Left cardiac atrium (tissue), 4 donors: ENCODE measurements at regions not wholly inside any gene's neighbourhood (a gene's known extent, or its start where the extent isn't known, plus 50 kb on each side); places are given as distances from the start of the nearest gene placed in this dataset.
"Not testable (repeated sequence)": the region's sequence is repeated elsewhere in the genome, so short reads cannot be mapped to it uniquely, and the experiment has no call there.

Source experiments
- ATAC-seq, 2 donors: fragments of 200-7000 bp; cut with Tn5 transposase; one replicate each; pipeline ENCODE4 v1.9.1; 2020; ENCODE audit warnings: mild to moderate bottlenecking in 2 of 2, moderate library complexity in 2 of 2
- DNase-seq: peaks from one replicate; pipeline ENCODE4 v3.0.0-alpha.2; 2020
- intact Hi-C, 2 donors: fragments of 100-400 bp; cut with DNase I; formaldehyde crosslinking; loops; one replicate each; pipeline versions ENCODE4 v1.14.1 to v1.15.1; 2022 to 2023
- donor health status: DM: no; HTN: yes; CAD: no.
- donor health status: DM: no; HTN: yes; CAD: no; lungs with severe emphysema.
- donor health status: DM: yes; HTN: yes; CAD: no.
- donor health status: Dilated cardiomyopathy.

DNA sequence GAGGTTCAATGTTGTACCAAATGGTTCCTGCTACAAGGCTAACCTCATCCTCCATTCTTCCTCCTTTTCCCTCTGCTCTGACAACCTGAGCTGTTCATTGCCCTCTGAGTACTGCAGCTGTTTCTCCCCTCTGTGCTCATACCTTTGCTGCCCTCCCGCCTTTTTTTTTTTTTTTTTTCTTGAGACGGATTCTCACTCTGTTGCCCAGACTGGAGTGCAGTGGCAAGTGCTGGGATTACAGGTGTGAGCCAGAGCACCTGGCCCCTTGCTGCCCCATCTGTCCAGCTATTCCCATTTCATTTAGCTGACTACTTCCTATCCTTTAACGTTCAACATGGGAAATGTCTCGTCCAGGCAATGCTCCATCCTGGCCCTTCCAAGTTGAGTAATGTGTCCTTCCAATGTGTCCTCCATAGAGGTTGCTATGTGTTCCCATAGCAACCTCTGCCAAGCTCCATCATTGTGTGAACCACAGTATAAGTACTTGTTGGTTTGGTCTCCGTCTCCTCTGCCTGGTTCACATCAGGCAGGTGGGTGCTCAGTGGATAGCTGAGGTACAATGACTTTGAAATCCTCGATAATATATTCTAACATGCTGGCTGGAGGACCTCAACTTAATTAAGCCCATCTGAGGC lies 179.9 kb upstream of the ANKRD28 start:
- DNase-seq (no peak), ATAC-seq (no peak)
- intact Hi-C loops: no loop called here

DNA sequence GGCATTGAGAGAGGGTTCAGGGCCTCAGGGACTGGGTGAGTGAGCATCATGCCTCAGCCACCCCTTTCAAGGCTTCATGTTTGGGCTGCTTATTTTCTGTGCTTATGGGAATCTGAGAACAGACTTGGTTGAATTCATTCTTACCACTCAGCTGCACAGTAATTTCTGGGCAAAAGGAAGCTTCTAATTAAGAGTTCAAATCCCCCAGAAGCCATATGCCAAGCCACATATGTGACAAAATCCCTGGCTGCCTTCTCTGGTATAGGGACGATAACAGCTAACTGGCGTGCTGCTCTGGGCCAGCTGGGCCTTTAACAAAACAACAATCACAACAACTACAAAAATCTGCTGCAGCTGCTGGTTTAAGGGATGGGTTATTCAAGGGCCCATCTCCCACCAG lies 181.0 kb upstream of the ANKRD28 start:
- intact Hi-C loops: no loop called here
- no peak for ATAC-seq
- DNase-seq: no peak

DNA sequence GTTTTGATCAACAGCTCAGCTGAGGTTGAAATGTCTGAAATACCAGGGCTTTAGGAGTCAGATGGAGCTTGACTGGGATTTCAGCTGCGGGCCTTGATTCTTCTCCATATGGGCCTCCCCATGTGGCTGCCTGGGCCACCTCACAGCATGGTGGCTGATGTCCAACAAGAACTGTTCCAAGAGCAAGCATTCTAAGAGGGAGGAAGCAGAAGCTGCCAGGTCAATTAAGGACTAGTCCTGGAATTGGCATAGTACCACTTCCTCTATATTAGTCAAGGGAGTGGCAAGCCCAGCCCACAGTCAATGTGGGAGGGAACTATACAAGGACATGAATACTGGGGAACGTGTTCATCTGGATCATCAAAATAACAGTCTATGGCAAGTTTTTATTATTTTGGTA lies 181.7 kb upstream of the ANKRD28 start:
- intact Hi-C loops: no loop called here
- no peak for DNase-seq
- peak in 1 of 2 donors; percentile 40 for ATAC-seq

GRCh38 chr3:15979900-15980299 lies 182.1 kb upstream of the ANKRD28 start:
- intact Hi-C loops: no loop called here
- no peak for DNase-seq
- ATAC-seq: no peak

- no peak for ATAC-seq
- DNase-seq: no peak
- intact Hi-C loops: no loop called here
These were observed 184.5 kb upstream of the ANKRD28 start for GRCh38 chr3:15982243-15982642.

DNA sequence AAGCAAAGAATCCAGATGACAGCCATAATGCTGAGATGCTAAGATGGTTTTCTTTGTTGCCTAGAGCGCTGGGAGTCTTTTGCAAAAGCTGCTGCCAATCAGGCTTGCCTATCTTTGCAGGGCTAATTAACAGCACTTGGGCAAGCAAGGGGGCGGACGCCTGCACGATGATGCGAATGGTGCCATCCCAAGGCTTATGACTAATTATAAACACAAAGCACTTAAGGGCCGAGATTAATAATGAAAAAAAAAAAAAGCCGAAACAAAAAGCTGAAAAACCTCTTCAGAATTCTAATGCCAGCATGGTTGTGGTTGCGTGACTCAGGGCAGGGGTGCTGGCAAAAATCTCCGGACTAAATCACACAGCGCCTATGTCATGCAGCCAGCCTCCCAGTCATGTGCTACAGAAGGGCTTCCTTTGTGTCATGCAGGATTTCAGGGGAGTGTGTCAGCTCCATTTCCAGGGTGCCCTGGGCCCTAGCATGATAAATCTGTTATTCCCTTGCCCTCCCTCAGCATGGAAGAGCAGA lies 185.0 kb upstream of the ANKRD28 start:
- no peak for DNase-seq
- intact Hi-C loops: no loop called here
- peak; percentile 85 to 93 for ATAC-seq

DNA sequence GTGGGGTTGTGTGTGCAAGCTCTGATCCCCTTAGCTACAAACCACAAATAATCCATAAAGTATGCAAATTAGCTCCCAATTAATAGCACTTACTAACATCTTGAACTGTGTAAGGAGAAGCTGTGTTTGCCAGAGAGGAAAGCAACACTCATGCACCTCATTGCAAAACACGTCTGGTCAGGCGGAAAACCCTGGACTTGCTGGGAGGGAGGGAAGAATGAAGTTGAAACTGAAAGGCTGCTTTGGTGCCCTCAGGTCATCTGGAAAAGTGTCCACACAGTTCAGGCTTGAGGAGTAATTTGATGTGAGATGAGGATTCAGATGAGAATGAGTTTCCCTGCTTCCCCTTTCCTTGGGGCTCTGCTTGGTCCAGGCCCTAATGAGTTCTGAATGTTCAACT lies 185.5 kb upstream of the ANKRD28 start:
- peak in 1 of 2 donors; percentile 53 for ATAC-seq
- DNase-seq: no peak
- intact Hi-C loops: no loop called here

DNA sequence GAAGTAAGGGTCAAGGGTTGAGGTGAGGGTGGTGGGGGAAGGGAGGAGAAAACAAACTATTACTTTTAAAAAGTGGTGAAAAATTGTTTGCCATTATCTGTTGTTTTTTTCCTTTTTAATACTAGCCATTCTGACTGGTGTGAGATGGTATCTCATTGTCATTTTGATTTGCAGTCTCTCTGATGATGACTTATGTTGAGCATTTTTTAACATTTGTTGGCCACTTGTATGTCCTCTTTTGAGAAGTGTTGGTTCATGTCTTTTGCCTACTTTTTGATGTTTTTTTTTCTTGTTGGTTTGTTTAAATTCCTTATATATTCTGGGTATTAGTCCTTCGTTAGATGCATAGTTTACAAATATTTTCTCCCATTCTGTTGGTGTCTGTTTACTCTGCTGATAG lies 185.9 kb upstream of the ANKRD28 start:
- intact Hi-C loops: no loop called here
- no peak for DNase-seq
- no peak for ATAC-seq

GRCh38 chr3:15989419-15989818 lies 185.1 kb upstream of the GALNT15 start:
- no peak for ATAC-seq
- no peak for DNase-seq
- intact Hi-C loops: no loop called here

- intact Hi-C loops, ATAC-seq, DNase-seq: not testable (repeated sequence)
These were observed 180.8 kb upstream of the GALNT15 start for GRCh38 chr3:15993660-15994059.

GRCh38 chr3:15996496-15996895 lies 178.0 kb upstream of the GALNT15 start:
- ATAC-seq, DNase-seq, intact Hi-C loops: not testable (repeated sequence)

DNA sequence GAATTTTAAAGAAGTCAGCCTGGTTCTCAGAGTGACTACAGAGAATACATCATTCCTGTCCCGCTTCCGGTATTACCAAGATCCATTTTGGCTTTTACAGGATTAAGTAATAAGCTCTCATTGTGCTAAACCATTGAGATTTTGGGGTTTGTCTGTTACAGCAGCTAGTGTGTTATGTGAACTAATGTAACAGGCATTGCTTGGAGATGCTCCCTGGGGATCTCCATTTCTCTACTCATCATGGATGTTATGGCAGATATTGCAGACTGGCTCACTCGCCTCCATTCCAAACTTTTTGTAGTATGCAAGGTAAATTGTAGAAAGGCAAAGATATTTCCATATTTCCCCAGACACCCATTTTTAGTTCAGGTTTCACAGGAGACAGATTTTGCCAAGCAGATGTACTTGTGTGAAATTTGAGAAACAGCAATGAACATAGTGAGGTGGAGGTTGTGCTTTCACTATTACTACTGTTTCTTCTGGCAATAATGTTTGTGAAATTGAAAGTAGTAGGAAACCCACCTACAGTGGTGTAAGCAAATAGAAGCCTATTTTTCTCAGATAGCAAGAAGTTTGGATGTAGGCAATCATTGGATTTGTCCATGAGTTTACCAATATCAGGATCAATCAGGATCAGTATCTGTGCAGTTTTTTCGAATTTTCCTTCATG lies 177.1 kb upstream of the GALNT15 start:
- intact Hi-C loops: no loop called here
- ATAC-seq (no peak), DNase-seq (no peak)

GRCh38 chr3:15998911-15999310 lies 175.6 kb upstream of the GALNT15 start:
- intact Hi-C loops: no loop called here
- DNase-seq: no peak
- ATAC-seq: no peak

DNA sequence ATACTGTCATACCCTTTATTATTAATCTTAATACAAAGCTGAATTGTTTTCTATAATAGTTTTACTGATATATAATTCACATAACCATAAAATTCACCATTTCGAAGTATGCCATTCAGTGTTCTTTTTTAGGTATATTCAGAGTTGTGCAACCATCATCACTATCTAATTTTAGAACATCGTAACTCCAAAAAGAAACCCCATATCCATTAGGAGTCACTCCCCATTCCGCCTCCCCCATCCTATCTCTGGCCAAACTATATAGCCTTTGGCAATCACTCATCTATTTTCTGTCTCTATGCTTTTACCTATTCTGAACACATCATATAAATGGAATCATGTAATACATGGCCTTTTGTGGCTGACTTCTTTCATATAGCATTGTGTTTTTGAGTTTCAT lies 169.7 kb upstream of the GALNT15 start:
- intact Hi-C loops: no loop called here
- DNase-seq (no peak), ATAC-seq (no peak)

DNA sequence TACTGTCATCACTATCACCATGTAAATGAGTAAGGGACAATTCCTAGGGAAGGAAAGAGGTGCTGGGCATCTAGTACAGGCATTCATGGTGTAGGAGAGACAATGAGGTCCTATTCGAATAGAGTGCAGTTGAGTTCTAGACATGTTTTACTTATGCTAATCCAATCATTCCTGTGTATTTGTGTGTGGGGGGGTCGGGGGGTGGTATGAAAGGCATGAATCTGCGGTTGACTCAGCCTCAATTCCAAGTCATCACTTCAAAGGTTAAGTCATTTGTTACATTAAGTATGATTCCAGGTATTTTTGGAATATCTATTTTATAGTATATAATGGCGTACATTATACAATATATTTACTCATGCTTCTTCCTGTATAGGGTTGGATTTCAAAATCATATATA lies 163.1 kb upstream of the GALNT15 start:
- intact Hi-C loops: no loop called here
- DNase-seq: no peak
- ATAC-seq: no peak

DNA sequence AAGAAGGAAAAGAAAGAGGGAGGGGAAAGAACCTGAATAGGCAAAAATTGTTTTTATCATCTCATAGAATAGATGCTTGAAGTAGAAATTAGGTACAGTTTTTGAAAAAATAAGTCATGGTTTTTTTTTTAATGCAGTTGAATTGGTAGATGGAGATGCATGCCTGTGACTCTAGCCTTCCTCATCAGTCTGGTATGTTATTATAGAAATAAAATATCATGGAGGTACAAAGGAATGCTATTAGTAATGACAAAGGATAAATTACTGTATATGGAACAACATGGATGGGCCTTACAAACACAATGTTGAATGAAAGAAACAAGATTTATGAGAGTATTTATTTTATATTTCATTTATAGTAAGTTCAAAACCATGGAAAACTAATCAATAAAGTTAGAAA lies 162.4 kb upstream of the GALNT15 start:
- ATAC-seq (no peak), DNase-seq (no peak)
- intact Hi-C loops: no loop called here

GRCh38 chr3:16013568-16013967 lies 160.9 kb upstream of the GALNT15 start:
- ATAC-seq: no peak
- no peak for DNase-seq
- intact Hi-C loops: no loop called here

- ATAC-seq, intact Hi-C loops, DNase-seq: not testable (repeated sequence)
These were observed 152.7 kb upstream of the GALNT15 start for GRCh38 chr3:16021801-16022200.

DNA sequence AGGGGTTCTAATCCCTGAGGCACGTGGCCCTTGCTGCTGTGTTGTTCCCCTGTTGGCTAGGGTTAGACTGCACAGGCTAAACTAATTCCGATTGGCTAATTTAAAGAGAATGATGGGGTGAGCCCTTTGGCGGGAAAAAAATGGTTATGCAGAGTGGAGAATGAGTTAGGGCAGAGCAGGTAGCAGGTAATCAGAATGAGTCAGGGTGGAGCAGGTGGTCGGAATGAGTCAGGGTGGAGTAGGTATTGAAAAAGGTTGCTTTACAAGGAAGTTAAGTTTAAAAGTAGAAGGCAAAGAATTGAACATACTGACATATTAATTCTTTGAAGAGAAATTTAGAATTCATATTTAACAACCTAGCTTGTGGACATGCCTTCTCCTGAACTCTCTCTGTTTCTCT lies 150.6 kb upstream of the GALNT15 start:
- ATAC-seq, DNase-seq, intact Hi-C loops: not testable (repeated sequence)

- ATAC-seq (no peak), DNase-seq (no peak)
- intact Hi-C loops: no loop called here
These were observed 149.9 kb upstream of the GALNT15 start for GRCh38 chr3:16024548-16024947.

GRCh38 chr3:16026753-16027152 lies 147.7 kb upstream of the GALNT15 start:
- DNase-seq: no peak
- intact Hi-C loops: no loop called here
- no peak for ATAC-seq
